Coronary artery (tissue), 2 donors: ENCODE measurements at regions not wholly inside any gene's neighbourhood (a gene's known extent, or its start where the extent isn't known, plus 50 kb on each side); places are given as distances from the start of the nearest gene placed in this dataset.
"Not testable (repeated sequence)": the region's sequence is repeated elsewhere in the genome, so short reads cannot be mapped to it uniquely, and the experiment has no call there.

ENCODE experiments used
- DNase-seq: peaks from one replicate; pipeline ENCODE4 v3.0.0-alpha.2; 2017; ENCODE audit warnings: low spot score
- H3K27ac ChIP-seq, 2 donors: fragments of 200-600 bp; sonication (generic); one replicate each; pipeline ENCODE4 v1.5.1; 2016 to 2019
- H3K4me3 ChIP-seq: fragments of 200-600 bp; sonication (generic); 2 replicates; pipeline ENCODE4 v1.5.1; 2016; ENCODE audit warnings: mild to moderate bottlenecking, moderate library complexity
- TF ChIP-seq, protein P1 (sequence below): fragments of 200-600 bp; sonication (generic); IDR thresholded peaks from one replicate; pipeline ENCODE4 v1.5.1; 2019; ENCODE audit warnings: antibody characterized with exemption

DNA sequence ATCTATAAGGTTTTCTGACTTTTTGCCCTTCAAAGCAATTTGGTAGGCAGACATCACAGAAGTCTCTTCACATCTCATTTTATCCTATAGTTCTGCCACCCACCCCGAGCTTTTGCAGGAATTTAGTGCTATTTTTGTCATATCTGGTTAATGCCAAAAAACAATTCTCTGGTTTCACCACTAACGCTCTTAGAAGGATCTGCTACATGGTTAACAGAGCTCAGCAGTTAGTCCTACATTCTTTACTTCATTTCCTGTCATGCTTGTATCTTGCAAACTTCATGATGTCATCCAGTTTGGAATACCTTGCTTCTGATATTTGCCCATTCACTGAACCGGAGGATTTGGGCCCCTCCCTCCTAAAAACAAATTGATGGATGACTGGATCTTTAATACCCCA lies 116.8 kb upstream of the SERPINE2 start:
- Histone ChIP-seq H3K27ac (no peak overlapping the region), H3K4me3 (no peak overlapping the region)
- TF ChIP-seq, protein P1, sequence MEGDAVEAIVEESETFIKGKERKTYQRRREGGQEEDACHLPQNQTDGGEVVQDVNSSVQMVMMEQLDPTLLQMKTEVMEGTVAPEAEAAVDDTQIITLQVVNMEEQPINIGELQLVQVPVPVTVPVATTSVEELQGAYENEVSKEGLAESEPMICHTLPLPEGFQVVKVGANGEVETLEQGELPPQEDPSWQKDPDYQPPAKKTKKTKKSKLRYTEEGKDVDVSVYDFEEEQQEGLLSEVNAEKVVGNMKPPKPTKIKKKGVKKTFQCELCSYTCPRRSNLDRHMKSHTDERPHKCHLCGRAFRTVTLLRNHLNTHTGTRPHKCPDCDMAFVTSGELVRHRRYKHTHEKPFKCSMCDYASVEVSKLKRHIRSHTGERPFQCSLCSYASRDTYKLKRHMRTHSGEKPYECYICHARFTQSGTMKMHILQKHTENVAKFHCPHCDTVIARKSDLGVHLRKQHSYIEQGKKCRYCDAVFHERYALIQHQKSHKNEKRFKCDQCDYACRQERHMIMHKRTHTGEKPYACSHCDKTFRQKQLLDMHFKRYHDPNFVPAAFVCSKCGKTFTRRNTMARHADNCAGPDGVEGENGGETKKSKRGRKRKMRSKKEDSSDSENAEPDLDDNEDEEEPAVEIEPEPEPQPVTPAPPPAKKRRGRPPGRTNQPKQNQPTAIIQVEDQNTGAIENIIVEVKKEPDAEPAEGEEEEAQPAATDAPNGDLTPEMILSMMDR: no peak
- no peak for DNase-seq

DNA sequence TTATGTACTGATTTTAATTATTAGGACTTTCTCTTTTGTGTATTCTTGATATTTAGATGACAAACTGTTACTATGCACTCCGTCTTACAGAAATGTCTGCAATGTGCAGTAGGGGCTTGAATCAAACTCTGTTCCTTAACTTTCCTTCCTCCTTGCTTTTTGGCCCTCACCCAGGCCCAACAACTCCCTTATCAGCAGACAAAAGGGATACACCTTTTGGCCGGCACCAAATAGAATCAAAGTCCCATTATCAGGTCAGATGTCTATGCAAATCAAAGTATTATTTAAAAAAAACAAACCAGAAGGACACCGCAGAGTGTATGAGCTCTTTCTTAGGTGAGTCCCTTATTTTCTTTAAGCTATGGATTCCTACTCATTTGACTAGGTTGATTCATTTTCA lies 116.3 kb upstream of the SERPINE2 start:
- DNase-seq: no peak
- Histone ChIP-seq H3K4me3 (no peak overlapping the region), H3K27ac (no peak overlapping the region)
- TF ChIP-seq, protein P1: no peak

DNA sequence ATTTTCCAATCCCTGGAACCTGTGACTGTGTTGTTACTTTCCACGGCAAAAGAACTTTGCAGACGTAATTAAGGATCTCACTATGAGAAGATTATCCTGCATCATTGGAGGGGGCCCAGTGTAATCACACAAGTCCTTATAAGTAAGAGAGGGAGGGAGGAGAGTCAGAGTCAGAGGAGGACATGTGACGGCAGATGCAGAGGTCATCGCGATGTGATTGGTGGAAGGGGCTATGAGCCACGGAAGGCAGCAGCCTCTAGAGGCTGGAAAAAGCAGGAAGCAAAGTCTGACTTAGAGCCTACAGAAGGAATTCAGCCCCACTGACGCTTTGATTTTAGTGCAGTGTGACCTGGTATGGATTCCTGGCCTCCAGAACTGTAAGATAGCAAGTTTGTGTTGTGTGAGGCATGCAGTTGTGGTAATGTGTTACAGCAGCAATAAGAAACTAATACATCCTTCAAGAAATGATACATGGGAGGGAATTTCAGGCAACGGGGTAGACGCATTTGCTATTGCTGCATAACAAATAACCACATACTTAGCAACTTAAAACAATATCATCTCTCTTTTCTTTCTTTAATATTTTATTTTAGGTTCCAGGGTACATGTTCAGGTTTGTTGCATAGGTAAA lies 112.7 kb upstream of the SERPINE2 start:
- no peak overlapping the region for H3K27ac ChIP-seq
- no peak overlapping the region for H3K4me3 ChIP-seq
- DNase-seq: no peak
- TF ChIP-seq, protein P1: no peak

DNA sequence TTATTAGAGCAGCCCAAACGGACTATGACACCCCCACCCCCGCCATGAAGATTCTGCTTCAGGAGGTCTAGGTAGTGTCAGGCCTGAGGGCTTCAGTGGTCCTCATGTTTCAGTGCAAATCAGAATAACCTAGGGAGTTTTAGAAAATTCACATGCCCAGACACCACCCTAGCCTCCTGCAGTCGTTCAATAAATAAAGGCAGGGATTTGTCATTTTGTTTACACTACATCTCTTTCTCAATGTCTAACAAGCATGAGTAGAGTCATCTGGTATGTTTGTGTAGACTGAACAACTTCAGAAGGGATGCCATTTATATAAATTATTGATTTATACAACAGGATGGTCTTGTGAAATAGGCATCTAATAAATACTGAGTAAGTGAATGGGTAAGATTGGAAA lies 112.1 kb upstream of the SERPINE2 start:
- TF ChIP-seq, protein P1: no peak
- Histone ChIP-seq H3K4me3 (no peak overlapping the region), H3K27ac (no peak overlapping the region)
- DNase-seq: no peak

DNA sequence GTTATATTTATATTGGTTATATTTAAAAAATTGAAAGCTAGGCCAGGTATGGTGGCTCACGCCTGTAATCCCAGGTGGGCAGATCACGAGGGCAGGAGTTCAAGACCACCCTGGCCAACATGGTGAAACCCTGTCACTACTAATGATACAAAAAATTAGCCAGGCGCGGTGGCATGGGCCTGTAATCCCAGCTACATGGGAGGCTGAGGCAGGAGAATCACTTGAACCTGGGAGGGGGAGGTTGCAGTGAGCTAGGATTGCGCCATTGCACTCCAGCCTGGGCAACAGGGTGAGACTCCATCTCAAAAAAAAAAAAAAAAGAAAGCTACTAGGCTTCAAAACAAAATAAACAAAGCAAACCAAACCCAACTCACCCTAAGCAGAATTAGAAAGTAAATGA lies 109.0 kb upstream of the SERPINE2 start:
- not testable (repeated sequence) for DNase-seq, H3K27ac ChIP-seq, H3K4me3 ChIP-seq

DNA sequence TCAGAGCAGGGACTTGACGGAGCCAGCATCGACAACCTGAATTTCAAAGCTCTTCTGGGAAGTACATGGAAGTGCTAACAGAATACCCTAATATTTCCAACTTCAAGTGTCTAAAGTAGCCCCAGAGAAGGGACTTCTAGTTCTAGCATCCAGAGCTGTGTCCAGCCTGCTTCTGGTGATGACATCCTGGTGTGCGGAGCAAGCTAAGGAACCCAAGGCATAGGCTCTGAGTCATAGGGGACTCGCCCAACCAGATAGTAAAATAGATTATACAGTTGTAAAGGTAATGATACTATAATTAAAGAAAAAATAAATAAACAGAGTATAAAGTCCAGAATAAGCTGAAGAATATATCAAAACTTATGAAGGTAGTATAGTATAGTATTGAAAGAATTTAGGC lies 108.1 kb upstream of the SERPINE2 start:
- H3K27ac ChIP-seq: no peak overlapping the region

DNA sequence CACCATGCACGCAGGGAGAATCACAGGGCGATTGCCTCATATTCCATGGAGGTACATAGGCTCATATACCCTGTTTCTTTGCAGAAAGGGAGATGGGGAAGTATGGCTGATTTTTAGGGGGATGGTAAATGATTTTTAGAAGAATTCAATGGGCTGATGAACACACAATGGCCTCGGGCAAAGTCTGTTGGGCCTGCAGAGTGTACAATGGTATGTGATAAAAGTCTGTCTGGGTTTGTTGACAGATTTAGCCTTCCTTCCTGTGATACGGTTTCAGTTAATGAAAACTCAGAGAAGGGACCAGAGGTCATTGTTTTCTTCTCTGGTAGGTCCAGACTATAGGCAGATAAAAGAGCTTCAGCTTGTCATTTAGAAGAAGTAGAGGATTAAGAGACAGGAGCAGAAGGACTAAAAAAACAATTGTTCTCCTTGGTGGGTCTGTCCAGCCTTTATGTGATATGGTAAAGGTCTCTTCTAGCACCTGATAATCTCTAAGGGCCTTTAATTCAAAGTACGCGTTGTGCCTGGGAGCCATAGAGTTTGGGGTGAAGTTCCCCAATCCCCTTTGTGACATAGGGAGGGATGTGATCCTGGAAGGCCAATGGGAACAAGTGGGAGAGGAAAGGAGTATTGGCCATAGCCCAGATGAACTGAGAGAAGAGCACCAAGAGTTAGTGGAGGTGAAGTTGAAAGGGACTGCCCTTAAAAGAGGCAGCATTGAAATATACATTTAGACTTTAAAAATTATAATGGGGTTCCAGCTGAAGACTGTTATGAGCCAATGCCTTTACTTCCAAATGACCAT lies 107.5 kb upstream of the SERPINE2 start:
- Histone ChIP-seq H3K27ac (no peak overlapping the region), H3K4me3 (no peak overlapping the region)
- TF ChIP-seq, protein P1: no peak
- DNase-seq: no peak

More for the DNA sequence above, 108.1 kb upstream of the SERPINE2 start:
- DNase-seq: no peak
- H3K4me3 ChIP-seq: no peak overlapping the region
- TF ChIP-seq, protein P1: no peak
